CMK (cell line): ENCODE measurements at regions not wholly inside any gene's neighbourhood (a gene's known extent, or its start where the extent isn't known, plus 50 kb on each side); places are given as distances from the start of the nearest gene placed in this dataset.

Source experiments
- DNase-seq: peaks from one replicate; pipeline ENCODE4 v3.0.0-alpha.2; 2010; ENCODE audit warnings: low read depth

DNA sequence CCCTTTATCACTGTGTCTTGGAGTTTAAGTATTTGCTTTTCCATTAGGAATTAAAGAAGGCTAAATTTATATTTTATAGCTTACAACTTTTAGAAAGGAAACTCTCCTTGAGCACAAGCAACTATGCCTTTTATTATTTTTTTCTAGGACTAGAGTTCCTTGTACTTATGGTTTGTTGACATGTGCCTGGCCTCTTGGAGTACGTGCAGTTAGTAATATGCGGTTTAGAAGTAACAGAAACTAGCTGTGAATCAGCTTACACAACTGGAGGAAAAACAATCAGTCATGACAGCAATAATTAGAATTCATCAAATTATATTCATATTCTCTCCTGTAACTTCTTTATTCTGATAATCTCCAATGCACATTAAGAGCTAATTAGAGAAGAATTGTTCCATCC is 428.7 kb downstream of the AEBP2 start:
- DNase-seq: no peak

DNA sequence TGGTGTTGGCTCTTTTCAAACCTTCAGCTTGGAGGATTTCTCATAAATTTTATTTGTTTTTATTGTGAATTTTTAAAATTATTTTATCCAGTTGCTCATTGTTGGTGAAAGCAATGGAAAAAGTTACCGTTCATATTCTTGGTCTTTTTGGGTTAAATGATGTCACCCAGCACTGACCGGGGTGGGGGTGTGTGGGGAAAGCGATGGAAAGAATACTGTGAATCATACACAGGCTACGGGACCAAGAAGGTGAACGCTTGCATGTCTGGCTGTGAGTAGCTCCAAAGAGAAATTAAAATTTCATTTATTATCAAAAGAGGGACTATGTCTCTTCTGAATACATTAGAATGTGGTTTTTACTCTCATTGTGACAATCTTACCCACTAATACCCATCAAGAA is 430.1 kb downstream of the AEBP2 start:
- no peak for DNase-seq

DNA sequence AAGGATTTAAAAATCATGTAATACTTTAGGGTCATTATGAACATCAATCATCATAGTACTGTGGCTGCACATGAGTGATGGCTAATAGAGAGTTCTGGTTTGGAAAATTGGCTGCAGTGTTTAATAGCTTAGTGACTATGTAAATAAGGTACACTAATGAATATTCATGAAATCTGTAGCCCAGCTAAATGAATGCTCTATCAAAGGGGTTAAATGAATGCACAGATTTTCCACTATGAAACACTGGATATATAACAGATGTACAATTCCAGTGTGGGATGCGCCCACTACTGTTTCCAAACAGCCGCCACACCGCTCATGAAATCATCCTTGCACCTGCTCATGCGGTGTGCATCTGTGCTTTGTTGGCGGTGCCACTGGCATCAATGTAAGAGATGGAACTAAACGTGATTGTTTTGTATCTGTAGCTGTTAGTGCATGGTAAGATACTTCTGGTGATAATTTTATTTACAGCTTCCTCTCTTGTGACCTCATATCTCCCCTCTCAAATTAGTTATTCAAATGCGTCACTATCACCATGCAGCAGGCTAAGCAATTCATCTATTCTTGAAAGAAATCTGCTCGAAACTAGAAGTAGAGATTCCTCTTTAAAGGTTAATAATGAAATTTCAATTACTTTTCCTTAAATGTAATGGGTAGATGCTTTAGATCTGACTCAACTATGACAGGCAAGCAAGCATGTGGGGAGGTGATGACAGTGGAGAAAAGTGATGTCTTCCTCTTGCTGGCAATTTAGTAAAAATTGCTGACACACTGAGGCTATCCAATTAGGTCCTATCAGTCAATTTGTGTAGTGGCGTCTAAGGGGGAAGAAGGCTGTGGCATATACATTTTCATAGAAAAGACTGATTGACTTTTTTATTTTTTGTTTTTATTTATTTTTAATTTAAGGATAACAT is 433.6 kb downstream of the AEBP2 start:
- DNase-seq: no peak

DNA sequence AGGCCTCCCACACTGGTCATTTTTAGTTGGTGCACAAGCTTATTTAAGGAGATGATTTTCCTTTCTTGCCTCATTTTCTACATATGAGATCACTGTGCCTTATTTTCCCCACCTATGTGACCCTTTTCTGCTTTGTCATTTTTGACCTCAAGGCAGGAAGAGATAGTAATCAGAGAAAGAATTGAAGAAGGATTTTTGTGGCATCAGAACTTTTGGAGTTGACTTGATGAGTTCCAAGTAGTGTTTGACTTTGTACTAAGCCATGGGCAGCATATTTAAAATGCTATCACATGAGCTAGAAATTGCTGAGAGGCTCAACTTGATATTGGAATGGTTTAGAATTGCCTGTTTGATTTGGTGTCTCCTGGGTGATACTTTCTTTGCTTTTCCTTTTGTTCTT is 440.8 kb downstream of the AEBP2 start:
- no peak for DNase-seq

DNA sequence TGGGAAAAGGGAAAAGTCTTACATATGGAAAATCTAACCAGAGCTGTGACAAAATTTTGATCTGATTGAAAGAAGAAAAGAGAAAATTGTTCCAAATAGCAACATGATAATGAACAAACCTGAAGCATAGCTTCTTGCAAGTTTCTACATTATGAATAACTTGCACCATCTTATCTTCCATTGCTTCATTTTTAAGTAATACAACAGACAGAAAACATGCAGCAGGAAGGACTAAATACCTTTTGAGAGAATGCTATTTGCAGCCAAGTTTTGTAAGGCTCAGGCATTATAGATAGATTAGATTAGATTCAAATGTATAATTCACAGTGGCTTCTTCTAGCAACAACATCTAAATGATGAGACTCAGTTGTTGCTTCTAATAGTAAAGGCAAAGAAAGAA is 441.4 kb downstream of the AEBP2 start:
- DNase-seq: no peak

DNA sequence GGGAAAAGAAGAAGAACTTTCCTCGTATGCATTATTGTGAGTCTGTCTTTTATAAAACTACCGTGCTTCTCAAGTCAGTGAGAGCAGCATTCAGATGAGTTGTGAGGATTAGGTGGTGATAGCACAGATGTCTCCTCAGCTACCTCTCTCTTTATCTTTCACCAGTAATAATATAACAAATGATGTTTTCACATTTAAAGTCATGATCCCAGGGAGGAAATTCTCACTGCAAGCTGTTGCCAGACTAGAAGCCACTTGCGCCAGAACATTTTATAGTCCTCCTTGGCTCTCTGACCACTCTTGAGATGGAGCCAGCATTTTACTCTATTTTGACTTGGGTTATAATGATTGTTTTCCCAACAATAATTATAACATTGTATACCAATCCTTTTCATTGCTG is 443.1 kb downstream of the AEBP2 start:
- DNase-seq: no peak

DNA sequence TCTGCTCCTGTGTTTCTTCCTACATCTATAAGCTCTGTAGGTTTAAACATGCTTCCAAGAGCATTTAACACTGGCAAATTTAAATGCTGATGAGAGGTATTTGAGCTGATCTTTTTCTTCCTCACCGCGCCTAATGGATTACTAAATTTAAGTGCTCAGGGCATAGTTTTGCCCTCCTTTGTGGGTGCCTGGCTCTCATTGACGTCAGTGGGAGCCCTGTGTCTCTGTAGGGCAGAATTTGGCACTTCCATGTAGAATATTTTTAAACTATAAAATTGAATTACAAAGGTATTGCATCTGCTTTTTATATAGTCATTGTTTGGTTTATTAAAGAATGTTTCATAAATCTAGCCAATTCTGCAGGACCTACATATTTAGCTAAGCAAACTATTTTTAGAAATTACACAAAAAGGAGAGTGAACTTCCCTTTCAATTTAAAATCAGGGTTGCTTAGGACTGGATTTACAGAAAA is 444.8 kb downstream of the AEBP2 start:
- DNase-seq: no peak

DNA sequence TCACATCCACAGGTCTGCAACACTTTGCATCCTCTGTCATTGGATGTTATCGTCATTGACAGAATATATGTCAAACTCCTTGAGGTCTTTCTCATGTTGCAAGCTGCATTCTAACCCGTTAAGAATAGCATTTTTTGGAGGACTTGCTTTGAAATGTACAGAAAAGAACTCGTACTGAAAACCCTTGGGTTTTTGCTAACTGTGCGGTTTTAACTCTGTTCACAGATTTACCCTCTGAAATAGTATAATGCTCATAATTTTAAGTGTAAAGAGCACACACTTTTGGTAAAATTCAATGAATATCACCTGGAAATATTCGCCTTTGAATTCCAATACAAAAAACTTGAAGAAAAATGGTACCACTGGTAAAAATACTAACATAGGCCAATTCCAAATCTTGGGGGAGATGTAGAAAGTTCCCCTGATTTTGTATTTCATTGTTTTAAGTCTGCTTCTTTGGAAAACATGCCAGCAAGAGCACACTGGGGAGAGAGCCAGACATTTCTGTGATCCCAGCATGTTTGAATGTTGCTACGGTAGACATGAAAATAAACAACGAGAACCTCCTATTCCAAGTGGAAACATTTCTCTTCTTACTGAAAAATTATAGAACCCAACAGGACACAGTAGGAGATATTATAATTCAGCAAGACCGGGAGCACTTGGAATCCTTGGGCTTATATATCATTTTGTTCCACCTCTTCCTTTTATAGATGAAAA is 446.0 kb downstream of the AEBP2 start:
- DNase-seq: no peak

DNA sequence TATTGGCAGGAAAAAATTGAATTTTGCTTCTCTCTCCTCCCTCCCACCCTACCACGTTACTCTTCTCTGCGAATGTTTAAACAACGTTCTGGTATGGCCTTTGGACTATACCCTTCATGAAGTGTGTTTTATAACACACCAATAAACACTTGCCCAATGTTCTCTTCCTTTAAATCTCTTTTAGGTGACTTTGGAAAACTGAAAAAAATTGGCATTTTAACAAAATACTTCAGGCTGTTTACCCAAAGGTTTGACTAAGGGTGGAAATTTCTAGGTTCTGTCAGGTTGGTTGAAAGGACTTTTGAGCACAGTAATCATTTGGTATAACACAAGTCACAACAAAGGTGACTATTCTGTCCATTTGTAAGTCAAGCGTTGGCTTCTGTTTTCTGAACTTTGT is 446.8 kb downstream of the AEBP2 start:
- DNase-seq: no peak

DNA sequence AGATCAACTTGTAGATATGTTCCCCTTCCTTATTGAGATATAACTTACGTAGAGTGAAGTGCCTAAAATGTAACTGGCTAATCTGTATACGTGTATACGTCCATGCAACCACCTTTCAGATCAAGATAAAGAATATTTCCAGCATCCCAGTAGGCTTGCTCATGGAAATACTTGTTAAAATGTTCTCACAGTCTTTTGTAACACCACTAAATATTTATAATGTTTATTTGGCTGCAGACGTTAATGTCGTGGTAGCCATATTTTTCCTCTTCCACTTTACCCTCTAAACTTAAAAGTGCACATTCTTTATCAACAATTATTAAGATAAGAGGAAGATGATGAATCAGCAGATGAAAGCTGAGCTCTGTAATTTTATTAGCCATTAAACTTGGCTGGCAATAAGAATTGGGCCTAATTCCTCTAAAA is 447.4 kb downstream of the AEBP2 start:
- DNase-seq: no peak

DNA sequence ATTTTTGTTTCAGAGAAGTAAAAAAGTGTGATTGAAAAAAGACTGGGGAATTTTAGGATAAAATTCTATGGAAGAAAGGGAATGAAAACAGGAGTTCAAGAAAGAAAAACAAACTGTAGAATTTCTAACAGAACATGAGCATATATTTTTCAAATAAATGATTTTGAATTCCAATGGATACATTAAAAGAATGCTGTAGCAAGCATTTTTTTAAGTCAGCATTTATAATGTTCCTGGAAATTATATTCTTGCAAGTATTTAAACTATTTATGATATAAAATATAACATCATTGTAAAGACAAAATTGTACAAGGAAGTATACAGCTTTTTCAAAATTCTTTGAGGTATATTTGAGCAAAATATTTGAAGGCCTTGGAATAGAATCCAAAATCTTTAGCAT is 450.7 kb downstream of the AEBP2 start:
- no peak for DNase-seq

DNA sequence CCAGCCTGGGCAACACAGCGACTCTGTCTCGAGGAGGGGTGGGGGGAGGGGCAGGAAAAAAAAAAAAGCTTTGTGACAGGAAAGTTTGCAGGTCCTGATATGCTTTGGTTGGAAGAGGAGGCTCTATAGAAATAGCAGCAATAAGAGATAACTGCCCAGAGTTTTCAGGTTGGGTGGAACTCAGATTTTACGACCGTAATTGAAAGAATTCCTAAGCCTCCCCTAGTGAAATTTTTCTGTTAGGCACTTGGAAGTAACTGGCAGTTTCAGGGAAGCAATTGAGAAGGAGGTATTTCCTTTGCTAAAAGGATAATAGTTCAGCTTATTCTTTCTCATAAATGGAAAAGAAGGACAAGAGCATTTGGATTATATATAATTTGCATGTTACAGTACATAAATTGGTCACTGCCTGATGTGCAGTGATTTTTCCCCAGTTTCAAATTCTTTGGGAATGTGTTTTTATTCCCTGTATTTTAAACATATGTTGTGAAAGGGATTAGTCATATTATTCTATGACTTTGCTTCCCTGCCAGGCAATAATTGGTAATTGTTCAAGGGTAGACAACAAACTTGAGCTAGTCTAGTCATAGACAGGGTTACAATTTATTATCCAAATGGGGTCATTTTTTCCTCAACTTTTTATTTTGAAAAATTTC is 452.8 kb downstream of the AEBP2 start:
- no peak for DNase-seq

DNA sequence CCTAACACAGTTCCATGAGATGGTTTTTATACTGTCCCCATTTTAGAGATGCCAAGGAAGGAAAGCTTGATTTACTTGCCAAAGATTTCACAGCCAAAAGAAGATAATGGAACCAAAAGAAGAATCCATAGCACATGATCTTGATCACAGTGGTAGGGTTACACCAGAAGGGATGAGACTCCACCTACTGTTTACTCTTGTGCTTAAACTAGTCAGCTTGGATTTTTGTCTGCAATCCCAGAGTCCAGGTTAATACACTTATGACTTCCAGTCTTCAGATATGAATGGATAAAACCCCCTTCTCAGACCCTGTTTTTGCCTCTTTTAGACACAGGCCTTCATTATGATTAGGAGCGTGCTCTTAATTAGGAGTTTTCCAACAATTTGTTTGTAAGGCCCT is 454.2 kb downstream of the AEBP2 start:
- no peak for DNase-seq

DNA sequence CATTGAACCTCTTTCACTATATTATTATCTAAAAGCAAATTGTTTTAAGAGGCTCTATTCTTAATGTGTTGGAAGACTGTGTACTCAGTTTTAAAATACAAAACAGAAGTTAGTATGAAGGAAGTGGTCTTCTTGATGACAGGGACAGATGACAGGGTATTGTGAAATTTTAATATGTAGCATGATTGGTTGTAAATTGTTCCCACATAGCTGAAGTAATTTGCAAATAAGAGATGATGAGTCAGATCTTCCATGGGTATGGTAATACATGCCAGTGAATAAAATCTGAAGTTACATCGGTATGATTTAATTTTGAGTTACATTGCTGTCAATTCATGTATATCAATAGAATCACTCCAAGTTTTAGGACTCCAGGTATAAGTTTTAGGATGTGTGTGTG is 454.8 kb downstream of the AEBP2 start:
- no peak for DNase-seq

DNA sequence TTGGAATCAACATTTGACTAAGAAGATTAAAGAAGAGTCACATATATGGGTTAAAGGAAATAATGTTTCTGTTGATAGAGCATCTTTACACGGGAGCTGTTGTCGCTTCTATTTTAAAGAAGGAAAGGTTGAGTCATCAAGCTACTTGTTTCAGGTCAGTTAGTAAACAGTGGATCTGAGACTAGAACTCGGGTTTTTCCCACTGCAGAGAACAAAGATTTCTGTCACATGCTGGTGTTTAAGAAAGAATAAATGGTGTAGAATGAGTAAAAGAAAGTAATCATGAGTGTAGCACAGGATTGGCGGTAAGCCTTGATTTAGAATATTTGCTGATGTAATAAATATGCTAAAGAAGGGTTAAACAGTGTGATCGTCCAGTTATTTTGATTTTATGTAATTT is 455.5 kb downstream of the AEBP2 start:
- DNase-seq: no peak

DNA sequence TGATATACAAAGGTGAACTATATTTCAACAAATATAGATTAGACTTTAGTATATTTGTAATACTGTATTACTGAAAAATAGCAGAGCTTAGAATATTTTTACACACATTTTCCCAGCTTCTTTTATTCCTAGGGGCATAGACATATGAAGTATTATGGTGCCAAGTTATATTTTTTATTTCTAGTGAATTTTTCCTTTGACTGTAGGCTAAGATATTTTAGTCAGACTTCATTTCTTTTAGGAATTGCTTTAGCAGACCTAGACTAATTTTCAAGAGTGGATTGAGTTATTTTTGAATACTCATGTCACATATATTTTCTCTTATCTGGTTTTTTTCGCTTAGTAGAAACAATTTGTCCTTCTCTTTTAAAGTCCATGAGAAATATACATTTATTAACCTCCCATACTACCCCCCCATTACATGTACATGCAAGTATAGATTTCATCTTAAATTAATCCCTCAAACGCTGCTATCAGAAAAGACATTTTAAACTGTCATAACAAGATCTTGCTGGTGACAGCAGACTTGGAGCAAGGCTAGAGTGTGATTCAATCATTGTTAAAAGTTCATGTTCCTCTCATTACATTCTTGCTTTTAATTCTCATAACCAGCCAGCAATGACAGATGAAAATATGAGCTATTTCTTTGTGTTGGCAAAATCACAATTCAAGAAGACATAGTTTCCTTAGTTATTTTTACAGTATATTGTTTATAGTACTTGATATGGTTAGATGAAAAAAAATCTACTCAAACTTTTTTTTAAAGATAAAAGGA is 456.1 kb downstream of the AEBP2 start:
- no peak for DNase-seq

DNA sequence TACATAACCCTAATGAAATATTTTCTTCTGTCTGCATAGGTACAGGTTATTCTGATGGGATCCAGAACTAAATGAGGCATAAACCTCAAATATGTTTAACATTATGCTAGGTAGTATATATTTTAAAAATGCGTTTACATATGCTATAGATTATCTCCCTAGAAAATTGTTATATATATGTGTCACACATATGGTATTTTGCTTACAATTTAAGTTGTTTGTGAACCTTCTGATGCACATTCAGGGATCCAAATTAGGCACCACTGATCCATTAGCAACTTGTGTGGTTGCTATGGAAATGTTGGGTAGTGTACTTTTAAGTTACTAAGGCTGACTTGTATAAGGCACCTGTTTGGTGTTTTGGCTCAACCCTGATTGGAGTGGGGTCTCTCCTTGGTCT is 456.7 kb downstream of the AEBP2 start:
- DNase-seq: no peak

DNA sequence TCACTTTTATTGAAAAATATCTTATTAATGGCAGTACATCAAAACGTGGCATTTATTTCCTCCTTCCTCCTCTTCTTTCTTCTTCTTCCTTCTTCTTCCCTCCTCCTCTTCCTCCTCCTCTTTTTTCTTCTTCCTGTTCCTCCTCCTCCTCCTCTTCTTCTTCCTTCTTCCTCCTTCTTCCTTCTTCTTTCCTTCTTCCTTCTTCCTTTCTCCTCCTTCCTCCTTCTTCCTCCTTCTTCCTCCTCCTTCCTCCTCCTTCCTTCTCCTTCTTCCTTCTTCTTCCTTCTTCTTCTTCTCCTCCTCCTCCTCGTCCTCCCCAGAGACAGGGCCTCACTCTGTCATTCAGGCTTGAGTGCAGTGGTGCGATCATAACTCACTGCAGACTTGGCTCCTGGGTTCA is 457.2 kb downstream of the AEBP2 start:
- DNase-seq: no peak

DNA sequence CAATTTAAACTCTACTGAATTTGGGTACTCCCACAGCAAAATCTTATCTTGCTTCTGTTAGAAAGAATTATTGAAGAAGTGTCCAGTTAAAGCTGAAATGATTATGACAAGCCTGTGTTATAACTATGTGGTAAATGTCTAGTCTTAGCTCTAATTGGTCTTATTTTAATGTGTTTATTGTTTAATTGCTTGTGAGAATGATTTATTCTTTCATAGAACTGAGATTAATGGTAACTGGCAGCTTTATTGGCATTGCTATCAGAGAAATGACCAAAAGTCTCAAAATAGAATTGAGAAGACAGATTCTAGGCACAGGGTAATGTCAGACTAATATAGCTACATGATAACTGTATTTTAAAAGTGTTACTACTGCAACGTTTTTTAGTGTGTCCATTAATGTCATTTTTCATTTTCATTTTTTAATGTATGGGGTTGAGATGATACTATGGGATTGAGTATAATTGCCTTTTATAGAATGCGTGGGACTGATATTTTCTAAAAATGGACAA is 458.7 kb downstream of the AEBP2 start:
- no peak for DNase-seq

DNA sequence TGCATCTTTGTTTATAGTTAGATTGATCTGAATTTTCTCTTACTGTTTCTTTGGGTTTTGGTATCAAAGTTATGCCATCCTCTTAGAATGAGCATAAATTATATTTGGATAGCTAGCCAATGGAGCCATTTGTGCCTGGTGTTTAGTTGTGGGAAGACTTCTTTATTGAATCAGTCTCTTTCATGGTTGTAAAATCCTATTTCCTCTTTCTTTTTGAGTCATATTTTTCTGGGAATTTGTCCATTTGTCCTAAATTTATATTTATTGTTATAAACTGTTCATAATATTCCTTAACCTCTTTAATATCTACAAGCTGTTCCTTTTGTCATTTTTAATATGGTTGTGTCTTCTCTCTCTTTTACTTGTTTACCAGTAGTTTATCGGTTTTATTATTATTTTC is 462.5 kb downstream of the AEBP2 start:
- no peak for DNase-seq

DNA sequence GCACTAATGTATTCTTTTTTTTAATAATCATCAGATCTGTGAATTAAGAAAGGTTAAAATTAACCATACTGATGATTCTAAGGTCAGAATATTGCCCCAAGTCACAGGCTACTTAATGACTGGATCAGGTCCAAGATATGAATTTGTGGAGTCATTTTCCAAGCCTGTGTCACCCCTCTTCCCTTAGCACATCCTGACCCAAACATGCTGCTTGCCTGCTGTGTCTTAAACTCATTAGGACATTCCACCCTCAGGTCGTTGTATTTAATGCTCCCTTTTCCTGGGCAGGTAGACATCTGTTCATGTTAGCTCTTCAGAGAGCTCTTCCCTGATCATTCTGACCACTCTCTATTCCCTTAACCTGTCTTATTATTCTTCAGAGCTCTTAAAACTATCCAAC is 463.5 kb upstream of the PDE3A start:
- no peak for DNase-seq

DNA sequence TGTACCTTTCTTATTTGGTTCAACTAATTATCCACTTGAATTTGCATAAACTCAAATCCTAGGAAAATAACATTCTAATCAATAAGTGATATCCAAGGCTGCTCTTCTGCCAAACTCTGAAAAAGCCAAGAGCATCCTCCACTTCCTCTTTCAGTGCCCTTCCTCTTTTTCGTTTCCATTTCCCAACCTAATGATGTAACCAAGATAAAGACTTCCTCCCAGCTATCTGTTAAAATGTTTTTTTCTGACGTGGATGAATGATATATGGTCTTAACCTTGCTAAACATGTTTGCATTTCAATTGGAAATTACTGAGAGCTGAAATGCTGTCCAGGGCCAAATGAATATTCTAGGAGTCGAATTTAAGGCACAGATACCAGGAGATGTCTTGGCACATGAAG is 459.5 kb upstream of the PDE3A start:
- no peak for DNase-seq
